IPS DF 4.7 (cell line): ENCODE measurements at regions not wholly inside any gene's neighbourhood (a gene's known extent, or its start where the extent isn't known, plus 50 kb on each side); places are given as distances from the start of the nearest gene placed in this dataset.
"Not testable (repeated sequence)": the region's sequence is repeated elsewhere in the genome, so short reads cannot be mapped to it uniquely, and the experiment has no call there.

Source experiments
- DNase-seq: peaks from one replicate; pipeline ENCODE4 v3.0.0-alpha.2; 2013; ENCODE audit warnings: low spot score; ENCODE audit errors: extremely low read depth

DNA sequence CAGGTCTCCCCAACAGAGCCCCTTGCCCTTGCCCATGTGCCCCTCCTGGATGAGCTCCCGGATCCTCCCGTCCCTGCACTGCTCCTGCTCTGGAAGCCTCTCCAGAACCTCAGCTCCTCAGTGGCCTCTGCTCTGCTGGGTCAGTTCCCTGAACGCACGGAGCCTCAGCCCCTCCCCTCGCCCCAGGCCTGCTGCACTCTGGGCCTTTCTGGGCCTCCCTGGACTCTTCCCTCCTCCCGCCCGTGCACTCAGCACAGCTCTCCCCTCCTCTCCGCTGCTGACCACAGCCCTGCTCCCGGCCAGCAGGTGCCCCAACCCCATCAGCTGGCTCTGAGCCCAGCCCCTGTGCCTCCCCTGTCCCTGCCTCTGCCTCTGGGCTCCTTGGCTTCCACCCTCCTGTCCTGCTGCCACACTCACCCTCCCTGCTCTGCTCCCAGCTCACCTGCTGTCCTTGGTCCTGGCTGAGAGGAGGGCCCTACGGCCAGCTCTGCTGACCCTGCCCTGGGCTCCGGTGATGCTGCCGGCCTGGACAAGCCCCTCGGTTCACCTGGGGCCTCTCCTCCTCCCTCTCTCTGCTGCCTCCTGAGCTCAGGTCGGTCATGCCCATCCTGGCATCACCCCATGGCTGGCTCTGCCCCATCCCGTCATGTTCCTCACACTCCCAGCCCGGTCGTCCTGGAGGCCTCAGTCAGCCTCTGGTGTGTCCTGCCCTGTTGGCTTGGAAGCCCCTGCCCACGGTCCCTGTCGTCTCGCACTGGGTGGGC lies 248.4 kb downstream of the TMEM121 start:
- not testable (repeated sequence) for DNase-seq

- DNase-seq, result not testable (repeated sequence)
Observed at GRCh38 chr14:105775349-105775923, 249.1 kb downstream of the TMEM121 start.

GRCh38 chr14:105776112-105776511 lies 249.7 kb downstream of the TMEM121 start:
- DNase-seq, result not testable (repeated sequence)

GRCh38 chr14:105776924-105777323 lies 250.5 kb downstream of the TMEM121 start:
- DNase-seq, result no peak

- no peak for DNase-seq
Observed at GRCh38 chr14:105783707-105784106, 257.3 kb downstream of the TMEM121 start.

DNA sequence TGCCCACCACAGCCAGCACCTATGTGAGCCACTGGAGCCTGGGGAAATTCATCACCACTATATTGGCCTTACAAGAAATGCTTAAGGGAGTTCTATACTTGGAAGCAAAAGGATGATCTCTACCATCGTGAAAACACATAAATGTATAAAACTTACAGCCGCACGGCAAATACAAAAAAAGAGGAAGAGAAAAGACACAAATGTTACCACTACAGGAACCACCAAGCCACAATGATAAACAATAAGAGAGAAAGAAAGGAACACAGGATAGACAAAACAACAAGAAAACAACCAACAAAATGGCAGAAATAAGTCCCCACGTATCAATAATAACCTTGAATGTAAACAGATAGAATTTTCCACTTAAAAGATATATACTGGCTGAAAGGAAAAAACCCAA lies 267.5 kb downstream of the TMEM121 start:
- DNase-seq, result no peak

GRCh38 chr14:105797546-105797945 lies 271.2 kb downstream of the TMEM121 start:
- DNase-seq, result no peak

GRCh38 chr14:105805701-105806100 lies 279.3 kb downstream of the TMEM121 start:
- no peak for DNase-seq

DNA sequence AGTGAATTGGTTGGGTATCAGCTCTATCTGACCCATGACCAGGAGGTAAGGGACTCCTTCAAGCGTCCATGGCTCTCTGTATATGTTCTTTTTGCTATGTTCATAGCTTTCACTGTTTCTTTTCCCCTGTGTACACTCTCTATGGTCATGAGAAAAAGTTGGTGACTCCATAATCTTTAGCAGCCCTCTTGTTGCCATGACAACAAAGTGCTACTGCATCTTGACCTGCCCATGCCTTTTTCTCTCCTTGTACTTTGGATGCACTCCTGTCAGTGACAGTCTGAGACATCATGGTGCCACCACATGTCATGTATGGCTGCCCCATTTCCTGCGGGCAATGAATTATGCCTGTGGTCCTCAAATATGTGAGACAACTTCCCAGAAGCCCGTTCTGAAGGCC lies 280.2 kb downstream of the TMEM121 start:
- DNase-seq, result no peak

DNA sequence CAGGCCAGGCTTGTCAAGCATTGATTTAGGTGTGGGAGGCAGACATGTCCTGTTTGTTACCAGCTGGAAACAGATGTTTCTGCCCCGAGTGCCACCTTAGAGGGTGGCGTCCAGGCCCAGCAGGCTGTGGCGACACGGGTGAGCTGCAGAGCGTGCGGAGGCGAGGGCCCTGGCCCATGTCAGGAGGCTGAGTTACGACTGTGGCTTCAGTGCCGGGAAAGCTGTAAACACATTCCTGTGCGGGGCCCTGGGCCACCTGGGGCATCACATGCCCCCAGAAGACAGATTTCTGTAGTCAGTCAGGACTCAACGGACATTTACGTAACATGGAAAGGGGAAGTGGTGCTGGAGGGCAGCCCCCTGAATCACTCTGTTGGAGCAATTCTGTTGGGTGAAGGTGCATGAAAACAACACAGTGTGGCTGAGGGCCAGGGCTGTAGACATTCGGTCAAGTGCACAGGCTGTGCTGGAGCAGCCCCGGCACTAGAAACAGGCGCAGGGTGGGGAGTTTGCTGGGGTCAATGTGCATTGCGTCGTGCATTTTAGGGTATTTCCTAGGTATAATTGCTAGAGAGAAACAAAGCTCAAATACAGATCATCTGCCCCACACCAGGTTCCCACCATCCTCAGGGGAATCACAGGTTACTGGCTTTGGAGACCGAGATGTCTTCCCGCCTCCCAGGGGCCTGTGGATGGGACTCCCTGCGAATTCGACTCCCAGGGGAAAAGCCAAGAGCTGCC lies 291.8 kb downstream of the TMEM121 start:
- DNase-seq, result no peak

- DNase-seq, result no peak
Observed at GRCh38 chr14:105818712-105819005, 292.3 kb downstream of the TMEM121 start.

DNA sequence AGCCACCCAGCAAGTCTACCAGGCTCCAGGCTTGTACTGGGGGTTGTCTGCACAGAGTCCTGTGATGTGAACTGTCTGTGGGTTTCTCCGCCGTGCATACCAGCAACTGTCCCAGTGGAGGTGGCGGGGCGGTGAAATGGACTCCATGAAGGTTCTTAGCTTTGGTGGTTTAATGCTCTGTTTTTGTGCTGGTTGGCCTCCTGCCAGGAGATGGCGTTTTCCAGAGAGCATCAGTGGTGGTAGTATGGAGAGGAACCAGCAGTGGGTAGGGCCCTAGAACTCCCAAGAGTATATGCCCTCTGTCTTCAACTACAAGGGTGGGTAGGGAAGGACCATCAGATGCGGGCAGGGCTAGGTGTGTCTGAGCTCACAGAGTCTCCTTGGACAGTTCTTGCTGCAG lies 303.8 kb downstream of the TMEM121 start:
- no peak for DNase-seq

- no peak for DNase-seq
Observed at GRCh38 chr14:105836160-105836559, 309.8 kb downstream of the TMEM121 start.

GRCh38 chr14:105836730-105837129 lies 310.3 kb downstream of the TMEM121 start:
- no peak for DNase-seq

DNA sequence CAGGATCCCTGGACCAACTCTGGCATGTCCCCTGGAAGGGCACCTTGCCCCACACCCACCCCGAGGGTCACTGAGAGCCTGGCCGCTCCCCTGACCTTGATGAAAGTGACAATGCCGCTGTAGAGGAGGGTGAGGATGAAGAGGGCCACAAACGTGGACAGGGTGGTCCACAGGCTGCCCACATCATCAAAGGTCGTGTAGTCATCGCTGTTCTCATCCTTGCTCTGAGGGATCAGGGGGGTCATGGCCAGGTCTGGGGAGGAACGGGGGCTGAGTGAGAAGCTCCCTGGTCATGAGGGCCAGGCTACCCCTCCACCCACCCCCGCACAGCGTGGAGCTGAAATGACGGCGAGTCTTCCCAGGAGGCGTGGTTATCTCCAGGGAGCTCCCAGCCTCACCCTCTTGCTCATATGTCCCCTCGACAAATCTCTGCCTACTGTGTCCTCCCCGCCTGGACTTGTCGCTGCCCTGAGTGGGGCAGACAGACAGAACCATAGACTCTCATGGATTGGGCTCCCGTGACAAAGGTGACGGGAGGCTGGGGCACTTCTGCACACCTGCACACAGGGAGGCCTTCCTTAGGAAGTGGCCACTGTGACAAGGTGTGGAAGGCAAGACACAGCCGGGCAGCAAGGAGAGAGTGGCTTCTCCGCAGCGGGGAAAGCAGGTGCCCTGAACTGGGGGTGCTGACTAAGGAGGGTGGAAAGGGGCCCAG lies 311.1 kb downstream of the TMEM121 start:
- no peak for DNase-seq

- no peak for DNase-seq
Observed at GRCh38 chr14:105838107-105838506, 311.7 kb downstream of the TMEM121 start.

DNA sequence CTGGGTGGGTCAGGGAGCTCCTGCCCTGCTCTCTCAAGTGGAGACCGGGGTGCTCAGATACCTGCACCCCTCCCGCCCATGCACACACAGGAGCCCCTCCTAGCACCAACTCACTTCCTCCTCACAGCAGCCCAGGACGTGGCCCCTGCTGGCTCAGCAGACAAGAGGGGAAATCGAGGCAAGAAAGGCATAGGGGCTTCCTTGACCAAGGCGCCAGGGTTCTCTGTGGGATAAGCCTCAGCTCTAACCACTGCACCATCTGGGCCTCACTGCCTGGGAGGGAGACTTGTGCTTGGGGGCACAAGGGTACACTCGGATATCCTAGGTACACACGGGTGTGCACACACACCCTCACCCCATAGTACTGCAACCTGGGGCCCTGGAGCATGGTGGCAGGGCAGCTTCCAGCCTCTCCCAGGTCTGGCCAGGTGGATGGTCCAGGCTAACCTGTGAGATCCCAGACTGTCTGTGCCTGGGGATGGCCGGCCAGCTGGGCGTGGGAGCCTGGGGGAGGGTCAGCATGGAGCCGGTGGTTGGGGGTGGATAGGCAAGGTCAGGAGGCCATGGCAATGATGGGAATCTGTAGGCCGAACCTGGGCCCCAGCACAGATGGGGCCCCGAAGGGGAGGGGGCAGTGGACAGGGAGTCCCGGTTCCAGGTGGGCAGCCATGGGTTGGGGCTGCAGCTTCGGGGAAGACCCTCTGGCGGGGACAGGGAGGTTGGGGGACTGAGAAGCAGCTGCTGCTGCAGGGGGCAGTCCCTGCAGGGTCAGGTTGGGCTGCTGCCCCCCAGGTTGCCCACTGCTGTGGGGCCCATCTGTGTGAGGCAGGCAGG lies 312.4 kb downstream of the TMEM121 start:
- DNase-seq, result no peak

GRCh38 chr14:105839425-105840265 lies 313.3 kb downstream of the TMEM121 start:
- no peak for DNase-seq

GRCh38 chr14:105840266-105841021 lies 314.1 kb downstream of the TMEM121 start:
- DNase-seq, result no peak
